H1 (cell line): ENCODE measurements at regions not wholly inside any gene's neighbourhood (a gene's known extent, or its start where the extent isn't known, plus 50 kb on each side); places are given as distances from the start of the nearest gene placed in this dataset.

Source experiments
- CHD2 ChIP-seq: IDR thresholded peaks from 2 replicates; pipeline ENCODE4 v1.6.1; 2012; ENCODE audit warnings: low read length, improper control_type of control experiment
- CHD7 ChIP-seq: fragments of 300-600 bp; sonication (generic); IDR thresholded peaks from 2 replicates; pipeline ENCODE4 v1.7.1; 2012; ENCODE audit warnings: low read length, moderate library complexity, mild to moderate bottlenecking, inconsistent platforms; ENCODE audit not compliant: insufficient replicate concordance
- RAD21 ChIP-seq, 2 experiments: IDR thresholded peaks in 1 of 2; conservative IDR thresholded peaks in 1 of 2; 2 replicates each; pipeline ENCODE4 v1.6.1; 2011; ENCODE audit warnings: low read depth in 2 of 2, low read length in 2 of 2, improper control_type of control experiment in 1 of 2, inconsistent platforms in 1 of 2, mild to moderate bottlenecking in 1 of 2, moderate library complexity in 1 of 2

DNA sequence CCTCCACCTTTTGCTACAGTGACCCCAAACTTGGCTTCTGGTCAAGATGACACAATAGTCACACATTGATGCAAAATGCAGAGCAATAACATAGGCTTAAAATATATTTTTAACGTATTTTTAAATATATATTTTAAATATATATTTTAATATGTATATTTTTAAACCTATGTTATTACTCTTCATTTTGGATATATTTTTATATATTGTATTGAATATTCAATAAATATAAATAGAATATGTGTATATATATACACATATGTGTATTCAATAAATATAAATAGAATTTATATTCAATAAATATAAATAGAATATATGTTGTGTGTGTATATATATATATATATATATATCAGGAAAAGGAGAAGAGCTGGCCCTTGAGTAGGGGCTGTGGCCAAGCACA lies 115.6 kb downstream of the POU4F1 start (continued):
- TF ChIP-seq CHD7: no peak
- TF ChIP-seq RAD21 (IDR thresholded peaks at IDR 0.05 in 1 of 2, conservative IDR thresholded peaks at IDR 0.05 in 1 of 2; ENCODE audit: low read depth in 2 of 2, low read length in 2 of 2): no peak
- no peak for TF ChIP-seq CHD2
